HCT116 (cell line): ENCODE measurements at regions not wholly inside any gene's neighbourhood (a gene's known extent, or its start where the extent isn't known, plus 50 kb on each side); places are given as distances from the start of the nearest gene placed in this dataset.

Source experiments
- ATAC-seq: fragments of 200-7000 bp; cut with Tn5 transposase; 2 replicates; pipeline ENCODE4 v1.9.1; 2020; ENCODE audit warnings: mild to moderate bottlenecking, moderate library complexity
- BruUV-seq: library from RNA; stranded (reverse); fragments of 400-500 nt; replicated peaks from 2 replicates; lab custom pipeline; 2021; lab: Mats Ljungman, UMichigan
- CTCF ChIA-PET: fragments of 300-600 bp; sonication (Branson Sonifier 250); formaldehyde crosslinking; loops from one replicate; lab custom pipeline; 2021; ENCODE audit warnings: antibody characterized with exemption; lab: Charles Lee
- POLR2A ChIA-PET: fragments of 300-600, 350-600 bp; sonication (Branson Sonifier 250); formaldehyde crosslinking; loops from one replicate; lab custom pipeline; 2021; ENCODE audit warnings: antibody characterized with exemption; lab: Charles Lee
- RAD21 ChIA-PET, 2 experiments: fragments of 300-600 bp; sonication (Branson Sonifier 250); formaldehyde crosslinking; loops; one replicate each; lab custom pipeline; 2023; ENCODE audit warnings: low total read pairs in 2 of 2; ENCODE audit not compliant: uncharacterized antibody in 2 of 2, unreplicated experiment in 2 of 2, low non-redundant PET in 1 of 2; lab: Charles Lee
- DNase-seq: peaks from one replicate; pipeline ENCODE4 v3.0.0-alpha.2; 2010; ENCODE audit warnings: low read depth, low spot score
- H2AFZ ChIP-seq: fragments of 200-600 bp; shearing (Covaris generic), sonication (generic); 2 replicates; pipeline ENCODE4 v1.6.1; 2017; ENCODE audit warnings: low read depth, mixed run types, mixed read lengths, antibody characterized with exemption, low read length; ENCODE audit not compliant: poor library complexity, severe bottlenecking
- H3K27ac ChIP-seq: 2 replicates; pipeline ENCODE4 v1.5.1; 2012; ENCODE audit warnings: low read depth, low read length
- H3K27me3 ChIP-seq: fragments of 200-600 bp; sonication (generic); 2 replicates; pipeline ENCODE4 v1.6.1; 2016; ENCODE audit warnings: mixed run types, low read length, mixed read lengths; ENCODE audit not compliant: insufficient read depth
- H3K36me3 ChIP-seq, 2 experiments: fragments of 200-500 bp in 1 of 2; fragments of 200-600 bp in 1 of 2; sonication (Bioruptor generic) in 1 of 2; sonication (generic) in 1 of 2; 2 replicates each; pipeline versions ENCODE4 v1.5.1 to v1.6.1; 2014 to 2016; ENCODE audit warnings: low read length in 2 of 2, inconsistent platforms in 1 of 2, mixed read lengths in 1 of 2, mixed run types in 1 of 2; ENCODE audit not compliant: insufficient read depth in 2 of 2, control insufficient read depth in 1 of 2
- H3K4me1 ChIP-seq, 2 experiments: fragments of 200-600 bp in 1 of 2; sonication (generic) in 1 of 2; 2 replicates each; pipeline versions ENCODE4 v1.5.1 to v1.6.1; 2012 to 2017; ENCODE audit warnings: low read length in 2 of 2, inconsistent platforms in 1 of 2, mild to moderate bottlenecking in 1 of 2, mixed read lengths in 1 of 2, mixed run types in 1 of 2, moderate library complexity in 1 of 2; ENCODE audit not compliant: insufficient read depth in 2 of 2, control insufficient read depth in 1 of 2
- H3K4me2 ChIP-seq: fragments of 200-600 bp; sonication (generic); 2 replicates; pipeline ENCODE4 v1.6.1; 2017; ENCODE audit warnings: mixed run types, low read length, mixed read lengths
- H3K4me3 ChIP-seq, 2 experiments: fragments of 200-600 bp in 1 of 2; sonication (generic) in 1 of 2; replicated peaks in 1 of 2; 2 replicates each; pipeline ENCODE4 v1.5.1; 2011 to 2016; ENCODE audit warnings: low read length in 2 of 2, control low read depth in 1 of 2, low read depth in 1 of 2, mild to moderate bottlenecking in 1 of 2, mixed read lengths in 1 of 2, mixed run types in 1 of 2
- H3K79me2 ChIP-seq: fragments of 200-600 bp; sonication (generic); 2 replicates; pipeline ENCODE4 v1.6.1; 2017; ENCODE audit warnings: mild to moderate bottlenecking, mixed run types, low read length, moderate library complexity, mixed read lengths; ENCODE audit not compliant: insufficient read depth
- H3K9ac ChIP-seq: fragments of 200-600 bp; sonication (generic); 2 replicates; pipeline ENCODE4 v1.6.1; 2016; ENCODE audit warnings: low read length, mixed read lengths
- H3K9me2 ChIP-seq: fragments of 200-600 bp; sonication (generic), shearing (Covaris generic); 2 replicates; pipeline ENCODE4 v1.6.1; 2017; ENCODE audit warnings: mixed run types, mild to moderate bottlenecking, moderate library complexity; ENCODE audit not compliant: insufficient read depth
- H3K9me3 ChIP-seq, 2 experiments: fragments of 200-500 bp in 1 of 2; fragments of 200-600 bp in 1 of 2; sonication (Bioruptor generic) in 1 of 2; sonication (generic) in 1 of 2; 2 replicates each; pipeline ENCODE4 v1.6.1; 2014 to 2017; ENCODE audit warnings: low read length in 2 of 2, mixed read lengths in 2 of 2, inconsistent platforms in 1 of 2, low read depth in 1 of 2, mild to moderate bottlenecking in 1 of 2, mixed run types in 1 of 2, moderate library complexity in 1 of 2; ENCODE audit not compliant: control insufficient read depth in 1 of 2, insufficient read depth in 1 of 2
- H4K20me1 ChIP-seq: fragments of 200-600 bp; sonication (generic), shearing (Covaris generic); 2 replicates; pipeline ENCODE4 v1.6.1; 2017; ENCODE audit warnings: mixed run types, mild to moderate bottlenecking, moderate library complexity; ENCODE audit not compliant: insufficient read depth
- CBX3 ChIP-seq: IDR thresholded peaks from 2 replicates; pipeline ENCODE4 v1.6.1; 2012; ENCODE audit warnings: low read depth
- CEBPB ChIP-seq: IDR thresholded peaks from 2 replicates; pipeline ENCODE4 v1.6.1; 2012; ENCODE audit warnings: low read depth
- ELF1 ChIP-seq: IDR thresholded peaks from 2 replicates; pipeline ENCODE4 v1.6.1; 2012; ENCODE audit warnings: low read depth, borderline replicate concordance
- EZH2 ChIP-seq: fragments of 200-600 bp; sonication (generic); IDR thresholded peaks from 2 replicates; pipeline ENCODE4 v1.6.1; 2017; ENCODE audit warnings: antibody characterized with exemption, mixed run types
- EZH2phosphoT487 ChIP-seq: fragments of 200-600 bp; IDR thresholded peaks from 2 replicates; pipeline ENCODE4 v1.6.1; 2018; ENCODE audit warnings: antibody characterized with exemption, borderline replicate concordance
- FOSL1 ChIP-seq: IDR thresholded peaks from 2 replicates; pipeline ENCODE4 v1.6.1; 2012; ENCODE audit warnings: low read depth
- JUND ChIP-seq: IDR thresholded peaks from 2 replicates; pipeline ENCODE4 v1.6.1; 2012
- POLR2A ChIP-seq: IDR thresholded peaks from 2 replicates; pipeline ENCODE4 v1.7.0; 2011; ENCODE audit warnings: borderline replicate concordance; ENCODE audit not compliant: insufficient read depth, insufficient read length; ENCODE audit errors: extremely low read depth
- RAD21 ChIP-seq: IDR thresholded peaks from 2 replicates; pipeline ENCODE4 v1.6.1; 2012; ENCODE audit warnings: low read depth, mild to moderate bottlenecking
- SIN3A ChIP-seq: IDR thresholded peaks from 2 replicates; pipeline ENCODE4 v1.6.1; 2012; ENCODE audit warnings: low read depth
- SRF ChIP-seq: IDR thresholded peaks from 2 replicates; pipeline ENCODE4 v1.6.1; 2012; ENCODE audit warnings: low read depth
- TCF7L2 ChIP-seq: IDR thresholded peaks from 2 replicates; pipeline ENCODE4 v1.7.0; 2011; ENCODE audit warnings: borderline replicate concordance, inconsistent platforms; ENCODE audit not compliant: insufficient read depth, insufficient read length; ENCODE audit errors: extremely low read depth
- YY1 ChIP-seq: IDR thresholded peaks from 2 replicates; pipeline ENCODE4 v1.6.1; 2011; ENCODE audit warnings: low read length, low read depth, moderate library complexity, mild to moderate bottlenecking; ENCODE audit not compliant: insufficient replicate concordance; ENCODE audit errors: extremely low read depth
- ZFX ChIP-seq: fragments of 450-650 bp; IDR thresholded peaks from 2 replicates; pipeline ENCODE4 v1.6.1; 2017
- ZNF274 ChIP-seq: fragments of 200-500 bp; sonication (Bioruptor generic); IDR thresholded peaks from 2 replicates; pipeline ENCODE4 v1.6.1; 2014; ENCODE audit warnings: mild to moderate bottlenecking, low read depth, low read length, inconsistent platforms
- intact Hi-C: fragments of 100-400 bp; cut with micrococcal nuclease; formaldehyde crosslinking; loops from 2 replicates; pipeline ENCODE4 v1.10.0; 2022
- TF ChIP-seq, protein P1 (sequence below): IDR thresholded peaks from 2 replicates; pipeline ENCODE4 v1.6.1; 2011; ENCODE audit warnings: mild to moderate bottlenecking, low read length, moderate library complexity; ENCODE audit not compliant: insufficient replicate concordance; ENCODE audit errors: extremely low read depth
- TF ChIP-seq, protein P2 (sequence below): IDR thresholded peaks from 2 replicates; pipeline ENCODE4 v1.6.1; 2012
- TF ChIP-seq, protein P3 (sequence below): IDR thresholded peaks from 2 replicates; pipeline ENCODE4 v1.6.1; 2012

DNA sequence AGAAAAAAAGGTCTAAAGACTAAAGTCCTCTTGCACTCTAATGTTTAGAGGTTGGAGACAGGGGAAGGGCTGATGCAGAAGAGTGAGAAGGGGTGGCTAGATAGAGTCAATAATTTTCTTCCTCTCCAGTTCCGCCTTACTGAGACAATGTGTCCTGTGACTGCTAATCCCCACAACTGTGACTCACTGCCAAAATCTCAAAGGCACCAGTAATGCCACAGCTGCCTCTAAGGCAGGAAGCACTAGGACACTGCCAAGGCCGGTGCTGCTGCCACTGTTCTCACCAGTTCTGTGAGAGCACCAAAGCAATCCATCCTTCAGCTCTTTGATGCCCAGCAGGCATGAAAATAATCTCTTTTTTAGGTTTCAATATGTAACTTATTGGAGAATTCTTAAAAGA, 701.9 kb upstream of the MAP3K7 start:
- no peak overlapping the region for H3K9ac ChIP-seq
- H3K79me2 ChIP-seq: no peaks in the 10 kb centered on the region
- H3K9me2 ChIP-seq: no peaks in the 10 kb centered on the region
- H3K9me3 ChIP-seq: peaks cover 5 to 13% of the 10 kb centered on the region in 2 experiments; a peak in 2 of 4 replicates
- no peaks in the 10 kb centered on the region for H3K4me1 ChIP-seq
- no peaks in the 10 kb centered on the region for H3K27me3 ChIP-seq
- no peaks in the 10 kb centered on the region for H4K20me1 ChIP-seq
- ChIA-PET CTCF (no interaction called here), RAD21 (no interaction called here), POLR2A (no interaction called here)
- no peak for DNase-seq
- no TSS peak for BruUV-seq
- TF ChIP-seq FOSL1 (no peak), TCF7L2 (no peak), SIN3A (no peak), ZNF274 (no peak), JUND (no peak), ELF1 (no peak), POLR2A (no peak), RAD21 (no peak), EZH2phosphoT487 (no peak), ZFX (no peak), SRF (no peak), CBX3 (no peak), CEBPB (no peak), EZH2 (no peak), YY1 (no peak)
- TF ChIP-seq, protein P1, sequence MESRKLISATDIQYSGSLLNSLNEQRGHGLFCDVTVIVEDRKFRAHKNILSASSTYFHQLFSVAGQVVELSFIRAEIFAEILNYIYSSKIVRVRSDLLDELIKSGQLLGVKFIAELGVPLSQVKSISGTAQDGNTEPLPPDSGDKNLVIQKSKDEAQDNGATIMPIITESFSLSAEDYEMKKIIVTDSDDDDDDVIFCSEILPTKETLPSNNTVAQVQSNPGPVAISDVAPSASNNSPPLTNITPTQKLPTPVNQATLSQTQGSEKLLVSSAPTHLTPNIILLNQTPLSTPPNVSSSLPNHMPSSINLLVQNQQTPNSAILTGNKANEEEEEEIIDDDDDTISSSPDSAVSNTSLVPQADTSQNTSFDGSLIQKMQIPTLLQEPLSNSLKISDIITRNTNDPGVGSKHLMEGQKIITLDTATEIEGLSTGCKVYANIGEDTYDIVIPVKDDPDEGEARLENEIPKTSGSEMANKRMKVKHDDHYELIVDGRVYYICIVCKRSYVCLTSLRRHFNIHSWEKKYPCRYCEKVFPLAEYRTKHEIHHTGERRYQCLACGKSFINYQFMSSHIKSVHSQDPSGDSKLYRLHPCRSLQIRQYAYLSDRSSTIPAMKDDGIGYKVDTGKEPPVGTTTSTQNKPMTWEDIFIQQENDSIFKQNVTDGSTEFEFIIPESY: no peak
- TF ChIP-seq, protein P2, sequence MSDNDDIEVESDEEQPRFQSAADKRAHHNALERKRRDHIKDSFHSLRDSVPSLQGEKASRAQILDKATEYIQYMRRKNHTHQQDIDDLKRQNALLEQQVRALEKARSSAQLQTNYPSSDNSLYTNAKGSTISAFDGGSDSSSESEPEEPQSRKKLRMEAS: no peak
- TF ChIP-seq, protein P3, sequence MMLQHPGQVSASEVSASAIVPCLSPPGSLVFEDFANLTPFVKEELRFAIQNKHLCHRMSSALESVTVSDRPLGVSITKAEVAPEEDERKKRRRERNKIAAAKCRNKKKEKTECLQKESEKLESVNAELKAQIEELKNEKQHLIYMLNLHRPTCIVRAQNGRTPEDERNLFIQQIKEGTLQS: no peak
- H3K36me3 ChIP-seq: no peaks in the 10 kb centered on the region
- intact Hi-C loops: no loop called here
- H2AFZ ChIP-seq: no peak overlapping the region
- no peak for ATAC-seq
- no peak overlapping the region for H3K4me2 ChIP-seq
- H3K27ac ChIP-seq: no peak overlapping the region
- H3K4me3 ChIP-seq: no peak overlapping the region
